ENCODE measurements at regions not wholly inside any gene's neighbourhood (a gene's known extent, or its start where the extent isn't known, plus 50 kb on each side); places are given as distances from the start of the nearest gene placed in this dataset.
"Not testable (repeated sequence)": the region's sequence is repeated elsewhere in the genome, so short reads cannot be mapped to it uniquely, and the experiment has no call there.

- DNase-seq: no peak
These were observed 356.1 kb downstream of the OMA1 start for GRCh38 chr1:58190267-58190988.

- DNase-seq: no peak
These were observed 357.1 kb downstream of the OMA1 start for GRCh38 chr1:58189453-58189852.

- DNase-seq: no peak
These were observed 363.2 kb downstream of the OMA1 start for GRCh38 chr1:58183286-58183685.

DNA sequence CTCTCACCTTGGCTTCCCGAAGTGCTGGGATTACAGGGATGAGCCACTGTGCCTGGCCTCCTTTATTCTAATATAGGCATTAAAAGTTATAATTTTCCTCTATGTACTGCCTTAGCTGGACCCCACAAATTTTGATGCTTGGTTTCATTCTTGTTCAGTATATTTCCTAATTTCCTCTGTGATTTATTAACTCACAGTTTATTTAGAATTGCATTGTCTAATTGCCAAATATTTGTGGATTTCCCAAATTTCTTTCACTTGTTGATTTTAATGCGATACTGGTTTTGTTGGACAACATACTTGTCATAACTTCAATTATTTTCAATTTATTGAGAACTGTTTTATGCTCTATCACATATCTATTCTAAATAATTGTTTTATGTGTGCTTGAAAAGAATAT is 366.0 kb downstream of the OMA1 start:
- DNase-seq: no peak

DNA sequence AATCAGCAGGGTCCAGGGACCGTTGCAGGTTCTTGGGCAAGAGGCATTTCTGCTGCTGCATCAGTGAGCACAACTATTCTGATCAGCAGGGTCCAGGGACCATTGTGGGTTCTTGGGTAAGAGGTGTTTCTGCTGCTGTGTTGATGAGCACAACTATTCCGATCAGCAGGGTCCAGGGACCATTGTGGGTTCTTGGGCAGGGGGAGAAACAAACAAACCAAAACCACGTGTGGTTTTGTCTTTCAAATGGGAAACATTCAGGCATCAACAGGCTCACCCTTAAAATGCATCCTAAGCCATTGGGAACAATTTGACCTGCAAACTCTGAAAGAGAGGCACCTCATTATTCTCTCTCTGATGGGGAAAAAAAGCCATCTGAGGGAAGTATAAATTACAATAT is 377.4 kb downstream of the OMA1 start:
- DNase-seq: not testable (repeated sequence)

GRCh38 chr1:58167131-58167530 is 379.4 kb downstream of the OMA1 start:
- not testable (repeated sequence) for DNase-seq

- no peak for DNase-seq
These were observed 380.1 kb downstream of the OMA1 start for GRCh38 chr1:58166417-58166816.

DNA sequence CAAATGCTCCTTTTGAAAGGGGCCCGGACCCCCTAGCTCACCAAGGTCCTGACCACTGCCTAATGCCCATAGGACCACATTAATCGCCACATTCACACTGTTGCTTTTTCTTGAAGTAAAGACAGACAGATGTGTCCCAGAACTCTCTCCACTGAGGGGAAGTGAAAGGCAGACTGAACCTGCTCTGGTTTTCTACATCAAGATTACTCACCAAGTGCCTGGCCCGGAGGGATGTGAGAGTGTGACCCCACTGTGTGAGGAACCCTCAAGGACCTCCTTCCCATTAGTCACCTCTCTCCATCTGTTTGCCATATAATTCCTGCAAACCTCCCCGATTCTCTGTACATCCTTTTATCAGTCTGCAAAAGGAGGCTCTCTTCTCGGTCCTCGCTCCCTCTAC is 381.5 kb downstream of the OMA1 start:
- no peak for DNase-seq

GRCh38 chr1:58162952-58163550 is 383.5 kb downstream of the OMA1 start:
- DNase-seq: peak; percentile 56

DNA sequence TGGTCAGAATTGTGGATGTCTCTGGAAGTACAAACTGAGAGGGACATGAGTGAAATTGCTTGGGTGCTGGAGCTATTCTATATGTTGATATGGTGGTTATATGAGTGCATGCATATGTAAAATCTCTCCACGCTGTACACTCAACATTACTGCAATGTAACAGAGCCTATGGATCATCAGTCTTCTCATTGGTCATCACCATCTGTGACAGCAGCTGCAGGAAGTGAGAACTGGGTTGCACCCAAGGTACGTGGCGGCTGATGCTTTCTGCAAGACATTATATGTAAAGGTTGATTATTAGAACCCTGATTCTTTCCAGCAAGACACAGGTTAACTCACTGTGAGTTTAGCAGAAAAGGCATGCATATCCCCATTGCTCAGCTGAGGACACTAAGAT is 387.1 kb downstream of the OMA1 start:
- DNase-seq: no peak

- no peak for DNase-seq
These were observed 387.8 kb downstream of the OMA1 start for GRCh38 chr1:58158506-58159433.

DNA sequence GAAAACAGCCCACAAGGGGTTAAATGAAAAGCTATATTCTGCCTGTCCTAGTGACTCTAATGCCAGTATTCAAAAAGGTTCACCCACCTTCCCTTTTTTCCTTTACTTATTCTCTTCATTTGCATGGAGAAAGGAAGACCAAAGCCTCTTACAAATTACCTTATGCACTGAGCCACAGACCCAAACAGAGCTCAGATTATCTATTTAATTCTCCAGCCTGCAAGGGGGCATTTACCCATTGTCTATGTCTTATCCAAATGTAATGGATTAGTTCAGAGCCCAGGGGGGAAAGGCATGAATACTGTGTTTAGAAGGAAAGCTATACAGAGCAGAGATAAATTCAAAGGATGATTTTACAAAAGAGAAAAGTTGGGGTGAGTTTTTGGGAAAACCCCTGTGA is 388.5 kb downstream of the OMA1 start:
- no peak for DNase-seq

DNA sequence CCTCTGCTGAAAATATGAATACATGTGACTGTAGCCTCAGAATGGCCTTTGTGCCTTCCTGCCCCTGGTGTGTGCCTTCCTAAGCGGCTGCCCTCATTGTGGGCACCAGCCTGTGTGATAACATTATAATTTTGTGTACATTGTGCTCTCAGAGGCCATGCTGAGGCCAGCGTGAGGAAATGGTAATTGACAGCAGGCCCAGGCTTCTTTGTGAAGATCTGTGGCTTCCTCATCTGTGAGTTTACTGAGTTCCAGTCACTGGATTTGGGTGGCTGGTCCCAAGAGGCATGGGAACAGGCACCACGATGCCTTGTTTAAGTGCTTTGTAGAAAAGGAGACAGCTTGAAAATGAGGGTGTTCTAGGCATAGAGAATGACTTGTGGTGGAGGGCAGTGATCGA is 389.3 kb downstream of the OMA1 start:
- DNase-seq: no peak

GRCh38 chr1:58156831-58157230 is 389.7 kb downstream of the OMA1 start:
- DNase-seq: no peak

- DNase-seq: no peak
These were observed 390.4 kb downstream of the OMA1 start for GRCh38 chr1:58156124-58156468.

DNA sequence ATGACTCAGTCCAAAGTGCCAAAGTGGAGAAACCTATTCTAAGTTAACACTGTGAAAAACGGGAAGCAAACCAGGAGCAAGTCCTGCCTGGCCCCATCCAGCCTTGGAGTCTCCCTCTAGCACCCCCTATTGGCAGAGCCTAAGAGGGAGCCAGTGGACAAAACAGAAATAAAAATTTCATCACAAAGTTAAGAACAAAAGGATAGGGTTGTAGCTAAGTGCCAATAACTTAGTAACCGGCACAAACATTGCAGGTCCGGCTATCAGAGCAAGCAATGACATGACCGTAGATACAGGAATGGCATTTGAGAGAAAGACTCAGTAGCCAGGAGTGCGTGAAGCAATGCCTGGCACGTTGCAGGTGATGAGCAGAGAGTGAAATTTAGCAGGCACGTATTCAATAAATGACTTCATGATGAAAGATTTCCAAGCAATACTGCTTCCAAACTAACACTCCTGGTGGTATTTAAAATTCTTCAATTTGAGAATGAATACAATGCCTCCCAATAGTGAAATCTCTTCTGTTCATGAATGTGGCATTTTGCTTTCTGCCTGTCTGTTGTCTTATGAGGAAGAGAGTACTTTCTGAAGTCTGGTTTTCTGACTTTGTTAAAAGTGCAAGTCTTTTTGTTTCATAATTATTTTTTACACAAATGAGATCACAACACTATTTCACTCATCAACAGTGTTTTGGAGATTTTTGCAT is 391.0 kb downstream of the OMA1 start:
- peak; percentile 7 for DNase-seq

DNA sequence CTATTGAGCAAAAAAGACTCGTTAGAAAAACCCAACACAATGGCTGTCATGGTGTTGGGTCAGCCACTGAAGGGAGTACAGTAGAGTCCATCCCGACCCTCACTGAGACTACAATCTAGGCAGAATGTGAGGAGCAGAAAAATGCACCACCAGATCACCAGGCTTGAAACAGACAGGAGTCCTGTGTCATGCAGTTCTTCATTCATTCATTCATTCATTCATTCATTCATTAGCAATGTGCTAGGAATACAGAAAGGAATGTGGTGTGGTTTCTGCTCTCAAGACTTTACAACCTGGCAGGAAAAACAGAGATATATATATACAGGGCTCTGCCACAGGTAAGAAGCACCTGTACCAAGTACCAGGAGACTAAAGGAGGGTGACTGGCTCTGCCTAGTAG is 392.3 kb downstream of the OMA1 start:
- no peak for DNase-seq

DNA sequence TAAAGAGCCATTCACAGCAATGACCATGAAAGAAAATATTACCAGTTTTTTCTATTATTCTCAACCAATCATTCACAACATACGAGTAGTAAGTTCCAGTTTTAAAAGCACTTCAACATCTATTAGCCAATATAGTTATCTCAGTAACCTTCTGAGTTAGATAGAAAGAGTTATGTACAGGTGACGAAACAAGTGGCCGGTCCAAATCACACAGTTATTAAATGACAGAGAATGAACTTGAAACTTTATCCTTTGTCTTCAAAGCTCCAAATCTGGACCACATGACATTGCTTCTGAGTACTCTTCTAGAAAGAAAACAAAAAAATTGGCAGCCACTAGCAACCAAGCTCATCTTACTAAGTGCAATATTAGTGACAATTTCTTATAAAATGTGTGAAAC is 393.8 kb downstream of the OMA1 start:
- DNase-seq: no peak

DNA sequence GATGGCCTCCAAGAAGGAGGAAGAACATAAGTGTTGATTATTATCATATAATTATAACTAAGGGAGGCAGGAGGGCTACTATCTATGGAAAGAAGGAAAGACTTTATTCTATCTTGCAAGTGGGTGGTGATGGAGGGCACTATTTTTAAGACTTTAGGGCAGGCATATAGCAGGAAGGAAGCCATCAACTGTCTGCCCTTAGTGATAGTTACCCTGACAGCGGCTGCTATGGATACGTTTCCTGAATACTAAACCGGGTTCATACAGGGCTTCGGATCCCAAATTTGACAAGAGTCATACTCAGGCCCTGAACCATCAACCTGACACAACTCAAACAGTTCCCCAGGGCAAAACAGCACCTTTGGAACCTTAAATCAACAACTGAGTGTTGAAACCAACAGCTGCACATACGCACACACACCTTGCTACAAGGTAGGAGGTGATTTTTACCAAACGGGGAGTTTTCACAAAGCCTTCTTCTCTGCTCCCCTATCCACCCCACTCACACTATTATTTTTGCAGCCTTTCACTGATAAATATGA is 397.2 kb downstream of the OMA1 start:
- no peak for DNase-seq

DNA sequence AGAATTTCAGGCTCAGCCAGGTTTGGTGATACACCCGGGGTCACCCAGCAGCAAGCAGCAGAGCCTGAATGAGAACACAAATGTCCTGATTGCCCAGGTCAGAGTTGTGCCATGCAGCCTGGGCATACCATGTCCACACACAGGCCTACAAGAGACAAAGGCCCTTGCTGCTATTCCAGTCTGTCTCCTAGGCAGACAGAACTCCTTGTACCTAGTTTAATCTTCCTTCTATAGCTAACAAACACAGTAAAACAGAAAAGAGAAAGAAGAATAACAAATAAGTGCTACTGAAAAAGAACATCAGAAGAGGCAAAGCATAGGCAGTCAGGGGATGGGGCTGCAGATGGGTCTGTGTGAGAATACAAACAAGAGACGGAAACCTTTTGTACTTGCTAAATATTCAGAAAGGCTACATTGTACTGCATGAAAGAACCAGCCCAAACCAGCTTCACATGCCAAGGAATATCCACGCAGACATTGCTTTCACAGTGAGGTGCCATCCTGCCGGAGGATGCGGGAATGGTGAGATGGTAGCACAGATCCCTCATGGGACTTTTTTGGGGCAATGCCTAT is 401.7 kb downstream of the OMA1 start:
- DNase-seq: no peak

- DNase-seq: no peak
These were observed 402.4 kb downstream of the OMA1 start for GRCh38 chr1:58143972-58144697.
